ENCODE measurements at regions not wholly inside any gene's neighbourhood (a gene's known extent, or its start where the extent isn't known, plus 50 kb on each side); places are given as distances from the start of the nearest gene placed in this dataset.
A peak's percentile ranks its signal among the peaks of the same experiment; 100 is the strongest.

GRCh38 chr1:147480565-147480935 lies 60.8 kb upstream of the BCL9 start:
- no peak for DNase-seq (ENCODE audit: low spot score)
- Histone ChIP-seq H3K36me3 (ENCODE audit: control insufficient read depth in 4 of 4, insufficient read depth in 3 of 4, low read depth in 1 of 4, low read length in 3 of 4) (no peaks in the 10 kb centered on the region), H3K27me3 (ENCODE audit: control insufficient read depth in 4 of 4, insufficient read depth in 4 of 4, low read length in 3 of 4) (no peaks in the 10 kb centered on the region), H3K4me3 (ENCODE audit: low read depth in 1 of 3, low read length in 3 of 3) (no peak overlapping the region), H3K9me3 (ENCODE audit: control insufficient read depth in 4 of 4, low read length in 3 of 4) (no peaks in the 10 kb centered on the region), H3K9ac (ENCODE audit: low read depth in 1 of 2, low read length in 2 of 2) (peak overlapping the region in 1 of 2 donors; percentile 8), H3K27ac (ENCODE audit: low read depth in 1 of 2, low read length in 2 of 2) (peak overlapping the region; percentile 76 to 81), H3K4me1 (ENCODE audit: control insufficient read depth in 4 of 4, insufficient read depth in 4 of 4, low read length in 3 of 4) (peaks cover 4 to 22% (median 13%) of the 10 kb centered on the region in 4 donors)
- 26% methylated on average over 2 of the region's 2 CpGs for WGBS
- no peak for TF ChIP-seq SP1 (IDR thresholded peaks at IDR 0.05)
- TF ChIP-seq ZBTB33 (IDR thresholded peaks at IDR 0.05): no peak
- no peak for TF ChIP-seq TAF1 (conservative IDR thresholded peaks at IDR 0.05)
- no peak for TF ChIP-seq NR2F2 (IDR thresholded peaks at IDR 0.05)
- TF ChIP-seq ATF3 (IDR thresholded peaks at IDR 0.05): no peak
- TF ChIP-seq RXRA (IDR thresholded peaks at IDR 0.05): no peak

GRCh38 chr1:147486876-147487656 lies 54.2 kb upstream of the BCL9 start:
- TF ChIP-seq NR2F2 (IDR thresholded peaks at IDR 0.05) (no peak), RAD21 (IDR thresholded peaks at IDR 0.05) (no peak), CTCF (IDR thresholded peaks at IDR 0.05; ENCODE audit: low read depth, low read length, missing input control) (no peak), YY1 (IDR thresholded peaks at IDR 0.05) (no peak), HNF4G (IDR thresholded peaks at IDR 0.05) (no peak), REST (IDR thresholded peaks at IDR 0.05) (no peak), FOXA2 (IDR thresholded peaks at IDR 0.05) (no peak), ZBTB33 (IDR thresholded peaks at IDR 0.05) (no peak), SP1 (IDR thresholded peaks at IDR 0.05) (no peak), RXRA (IDR thresholded peaks at IDR 0.05) (no peak), FOXA1 (IDR thresholded peaks at IDR 0.05) (no peak), ATF3 (IDR thresholded peaks at IDR 0.05) (no peak), EGR1 (IDR thresholded peaks at IDR 0.05; ENCODE audit: low read depth in 2 of 2) (no peak)
- H3K27ac ChIP-seq (ENCODE audit: low read depth in 1 of 2, low read length in 2 of 2): no peak overlapping the region
- WGBS: 86% methylated on average over 9 of the region's 9 CpGs
- DNase-seq (ENCODE audit: low spot score): no peak
- H3K4me1 ChIP-seq (ENCODE audit: control insufficient read depth in 4 of 4, insufficient read depth in 4 of 4, low read length in 3 of 4): peaks cover 0 to 6% (median 2%) of the 10 kb centered on the region in 4 donors
- H3K4me3 ChIP-seq (ENCODE audit: low read depth in 1 of 3, low read length in 3 of 3): no peak overlapping the region
- H3K27me3 ChIP-seq (ENCODE audit: control insufficient read depth in 4 of 4, insufficient read depth in 4 of 4, low read length in 3 of 4): no peaks in the 10 kb centered on the region
- H3K9ac ChIP-seq (ENCODE audit: low read depth in 1 of 2, low read length in 2 of 2): no peak overlapping the region
- H3K9me3 ChIP-seq (ENCODE audit: control insufficient read depth in 4 of 4, low read length in 3 of 4): no peaks in the 10 kb centered on the region
- H3K36me3 ChIP-seq (ENCODE audit: control insufficient read depth in 4 of 4, insufficient read depth in 3 of 4, low read depth in 1 of 4, low read length in 3 of 4): no peaks in the 10 kb centered on the region
